HFF-Myc (cell line): ENCODE measurements at regions not wholly inside any gene's neighbourhood (a gene's known extent, or its start where the extent isn't known, plus 50 kb on each side); places are given as distances from the start of the nearest gene placed in this dataset.

Experiments used
- DNase-seq: peaks from one replicate; pipeline ENCODE4 v3.0.0-alpha.2; 2011; ENCODE audit warnings: low read depth; ENCODE audit errors: extremely low read depth
- H3K4me3 ChIP-seq: replicated peaks from 2 replicates; pipeline ENCODE4 v1.5.1; 2011; ENCODE audit warnings: low read depth, mild to moderate bottlenecking, control low read depth, low read length
- CTCF ChIP-seq: IDR thresholded peaks from 2 replicates; pipeline ENCODE4 v1.5.1; 2012; ENCODE audit warnings: mild to moderate bottlenecking, low read depth, low read length, control low read depth; ENCODE audit errors: missing control alignments

- no peak for DNase-seq
- TF ChIP-seq CTCF, result no peak
- no peak overlapping the region for H3K4me3 ChIP-seq
Measured at GRCh38 chr21:25508364-25508763, 98.9 kb downstream of the MRPL39 start.

GRCh38 chr21:25507522-25507921 lies 99.8 kb downstream of the MRPL39 start:
- no peak overlapping the region for H3K4me3 ChIP-seq
- no peak for DNase-seq
- peak; percentile 4 for TF ChIP-seq CTCF

- DNase-seq, result peak; percentile 27
Measured at GRCh38 chr21:25506887-25507286, 100.4 kb downstream of the MRPL39 start.

GRCh38 chr21:25506261-25506660 lies 101.0 kb downstream of the MRPL39 start:
- no peak for DNase-seq
- no peak for TF ChIP-seq CTCF
- H3K4me3 ChIP-seq, result no peak overlapping the region

More at GRCh38 chr21:25506887-25507286, 100.4 kb downstream of the MRPL39 start:
- no peak for TF ChIP-seq CTCF
- no peak overlapping the region for H3K4me3 ChIP-seq

- no peak for TF ChIP-seq CTCF
- no peak for DNase-seq
- no peak overlapping the region for H3K4me3 ChIP-seq
Measured at GRCh38 chr21:25503981-25504380, 103.3 kb downstream of the MRPL39 start.

- H3K4me3 ChIP-seq, result no peak overlapping the region
- DNase-seq, result no peak
- no peak for TF ChIP-seq CTCF
Measured at GRCh38 chr21:25501996-25502665, 105.2 kb downstream of the MRPL39 start.

- DNase-seq, result no peak
- TF ChIP-seq CTCF, result no peak
- no peak overlapping the region for H3K4me3 ChIP-seq
Measured at GRCh38 chr21:25501462-25501861, 105.8 kb downstream of the MRPL39 start.
